H1 (cell line): ENCODE measurements at regions not wholly inside any gene's neighbourhood (a gene's known extent, or its start where the extent isn't known, plus 50 kb on each side); places are given as distances from the start of the nearest gene placed in this dataset.

Experiments used
- CTCF ChIA-PET: fragments of 300-600 bp; sonication (Branson Sonifier 250); formaldehyde crosslinking; loops from one replicate; lab custom pipeline; 2021; ENCODE audit not compliant: partially characterized antibody; lab: Charles Lee
- POLR2A ChIA-PET: fragments of 300-600 bp; sonication (Branson Sonifier 250); formaldehyde crosslinking; loops from one replicate; lab custom pipeline; 2021; ENCODE audit warnings: inconsistent platforms; ENCODE audit not compliant: partially characterized antibody; lab: Charles Lee
- DNase-seq, 2 experiments: peaks; one replicate each; pipeline versions ENCODE4 v3.0.0 to v3.0.0-alpha.2; 2010 to 2022; ENCODE audit warnings: low spot score in 2 of 2, low read depth in 1 of 2, mixed read lengths in 1 of 2
- FAIRE-seq: peaks from 2 replicates; lab custom pipeline; 2011; peaks lifted over from hg19 to GRCh38; lab: Jason Lieb, UNC
- H2AFZ ChIP-seq: 2 replicates; pipeline ENCODE4 v1.8.1; 2012; ENCODE audit warnings: low read length, inconsistent platforms
- H2AK5ac ChIP-seq: 2 replicates; pipeline ENCODE4 v1.6.1; 2013; ENCODE audit warnings: low read depth, low read length
- H2BK120ac ChIP-seq: replicated peaks from 2 replicates; pipeline ENCODE3; 2013; ENCODE audit warnings: low read depth, low read length, inconsistent platforms
- H2BK12ac ChIP-seq: 2 replicates; pipeline ENCODE4 v1.6.1; 2013; ENCODE audit warnings: low read depth, low read length
- H2BK15ac ChIP-seq: 2 replicates; pipeline ENCODE4 v1.6.1; 2013; ENCODE audit warnings: low read length
- H2BK20ac ChIP-seq: 2 replicates; pipeline ENCODE4 v1.6.1; 2013; ENCODE audit warnings: low read length
- H2BK5ac ChIP-seq: 2 replicates; pipeline ENCODE4 v1.6.1; 2013; ENCODE audit warnings: low read depth, low read length
- H3K14ac ChIP-seq: 2 replicates; pipeline ENCODE4 v1.6.1; 2013; ENCODE audit warnings: inconsistent platforms; ENCODE audit not compliant: insufficient read length
- H3K18ac ChIP-seq: 2 replicates; pipeline ENCODE4 v1.6.1; 2013; ENCODE audit warnings: low read length; ENCODE audit errors: extremely low read depth
- H3K23ac ChIP-seq: 2 replicates; pipeline ENCODE4 v1.6.1; 2013; ENCODE audit warnings: inconsistent platforms; ENCODE audit not compliant: insufficient read length
- H3K23me2 ChIP-seq: 2 replicates; pipeline ENCODE4 v1.6.1; 2013; ENCODE audit warnings: low read depth, low read length
- H3K27ac ChIP-seq: 2 replicates; pipeline ENCODE4 v1.6.1; 2011; ENCODE audit warnings: low read depth, low read length, inconsistent platforms
- H3K27me3 ChIP-seq, 4 experiments: replicated peaks in 1 of 4; 1 replicate in 1 of 4; 2 replicates in 3 of 4; pipeline versions ENCODE4 v1.6.1 to v1.8.1; 2011 to 2013; ENCODE audit warnings: low read length in 3 of 4, mild to moderate bottlenecking in 3 of 4, inconsistent platforms in 2 of 4, mixed read lengths in 2 of 4, moderate library complexity in 1 of 4; ENCODE audit not compliant: control insufficient read depth in 3 of 4, insufficient read depth in 3 of 4; ENCODE audit errors: extremely low read depth in 1 of 4
- H3K36me3 ChIP-seq, 4 experiments: 2 replicates each; pipeline versions ENCODE4 v1.6.1 to v1.8.1; 2011 to 2013; ENCODE audit warnings: mild to moderate bottlenecking in 4 of 4, low read length in 3 of 4, moderate library complexity in 2 of 4, control low read depth in 1 of 4, inconsistent platforms in 1 of 4; ENCODE audit not compliant: insufficient read depth in 4 of 4, control insufficient read depth in 2 of 4
- H3K4ac ChIP-seq: replicated peaks from 2 replicates; pipeline ENCODE3; 2013; ENCODE audit warnings: low read length, low read depth, mixed read lengths, inconsistent platforms; ENCODE audit not compliant: insufficient read length
- H3K4me1 ChIP-seq, 4 experiments: replicated peaks in 1 of 4; 1 replicate in 1 of 4; 2 replicates in 3 of 4; pipeline versions ENCODE4 v1.6.1 to v1.8.1; 2011 to 2013; ENCODE audit warnings: low read length in 3 of 4, inconsistent platforms in 2 of 4, mixed read lengths in 1 of 4; ENCODE audit not compliant: insufficient read depth in 4 of 4, control insufficient read depth in 3 of 4
- H3K4me2 ChIP-seq, 2 experiments: 2 replicates each; pipeline versions ENCODE4 v1.6.1 to v1.8.1; 2011 to 2013; ENCODE audit warnings: low read depth in 2 of 2, low read length in 2 of 2, control low read depth in 1 of 2, inconsistent platforms in 1 of 2, mild to moderate bottlenecking in 1 of 2; ENCODE audit not compliant: insufficient read depth in 1 of 2
- H3K4me3 ChIP-seq, 4 experiments: fragments of 200-600, 300-600 bp in 1 of 4; sonication (generic), shearing (Covaris generic), sonication (Bioruptor Twin) in 1 of 4; 2 replicates each; pipeline versions ENCODE4 v1.5.1 to v1.8.1; 2011 to 2016; ENCODE audit warnings: low read length in 4 of 4, low read depth in 3 of 4, control low read depth in 2 of 4, inconsistent platforms in 2 of 4, mild to moderate bottlenecking in 2 of 4, mixed read lengths in 1 of 4, moderate library complexity in 1 of 4; ENCODE audit not compliant: insufficient read depth in 2 of 4; ENCODE audit errors: extremely low read depth in 1 of 4
- H3K56ac ChIP-seq: replicated peaks from 2 replicates; pipeline ENCODE3; 2013; ENCODE audit warnings: low read depth, mild to moderate bottlenecking, mixed read lengths, low read length, inconsistent platforms; ENCODE audit not compliant: insufficient read length
- H3K79me1 ChIP-seq: 2 replicates; pipeline ENCODE4 v1.6.1; 2013; ENCODE audit warnings: low read depth, low read length, control low read depth
- H3K79me2 ChIP-seq, 2 experiments: 2 replicates each; pipeline versions ENCODE4 v1.6.1 to v1.8.1; 2012 to 2013; ENCODE audit warnings: low read length in 2 of 2, mild to moderate bottlenecking in 2 of 2, inconsistent platforms in 1 of 2; ENCODE audit not compliant: insufficient read depth in 2 of 2, control insufficient read depth in 1 of 2
- H3K9ac ChIP-seq, 4 experiments: replicated peaks in 1 of 4; 1 replicate in 1 of 4; 2 replicates in 3 of 4; pipeline versions ENCODE4 v1.6.1 to v1.8.1; 2011 to 2013; ENCODE audit warnings: low read depth in 3 of 4, low read length in 3 of 4, control low read depth in 2 of 4, mild to moderate bottlenecking in 2 of 4, moderate library complexity in 2 of 4, inconsistent platforms in 1 of 4; ENCODE audit errors: extremely low read depth in 1 of 4
- H3K9me3 ChIP-seq, 2 experiments: 2 replicates each; pipeline versions ENCODE4 v1.6.1 to v1.8.1; 2012 to 2013; ENCODE audit warnings: mild to moderate bottlenecking in 2 of 2, moderate library complexity in 2 of 2, control low read depth in 1 of 2, inconsistent platforms in 1 of 2, low read depth in 1 of 2, low read length in 1 of 2, mixed read lengths in 1 of 2; ENCODE audit not compliant: insufficient read depth in 2 of 2
- H4K20me1 ChIP-seq, 2 experiments: replicated peaks in 1 of 2; 2 replicates each; pipeline versions ENCODE3 to v1.8.1; 2011 to 2013; ENCODE audit warnings: inconsistent platforms in 2 of 2, low read length in 2 of 2, mild to moderate bottlenecking in 1 of 2; ENCODE audit not compliant: insufficient read depth in 2 of 2, control insufficient read depth in 1 of 2
- H4K5ac ChIP-seq: 2 replicates; pipeline ENCODE4 v1.6.1; 2013; ENCODE audit warnings: low read length, low read depth, mixed read lengths, inconsistent platforms; ENCODE audit not compliant: insufficient read length
- H4K8ac ChIP-seq: 2 replicates; pipeline ENCODE4 v1.8.0; 2013; ENCODE audit warnings: mild to moderate bottlenecking, moderate library complexity, low read length, inconsistent platforms; ENCODE audit not compliant: insufficient read depth; ENCODE audit errors: extremely low read depth
- H4K91ac ChIP-seq: replicated peaks from 2 replicates; pipeline ENCODE3; 2013; ENCODE audit warnings: low read length, mixed read lengths, inconsistent platforms; ENCODE audit not compliant: insufficient read length
- CHD1 ChIP-seq: IDR thresholded peaks from 2 replicates; pipeline ENCODE4 v1.6.1; 2012; ENCODE audit warnings: low read depth, low read length, improper control_type of control experiment
- CTCF ChIP-seq, 3 experiments: IDR thresholded peaks; 1 replicate in 2 of 3; 2 replicates in 1 of 3; pipeline versions ENCODE4 v1.5.1 to v1.6.1; 2011; ENCODE audit warnings: low read length in 3 of 3, mild to moderate bottlenecking in 3 of 3, inconsistent platforms in 2 of 3, low read depth in 1 of 3, moderate library complexity in 1 of 3; ENCODE audit not compliant: insufficient read depth in 1 of 3; ENCODE audit errors: control extremely low read depth in 1 of 3
- E2F6 ChIP-seq: IDR thresholded peaks from 2 replicates; pipeline ENCODE4 v1.6.1; 2012; ENCODE audit warnings: inconsistent platforms
- EP300 ChIP-seq, 2 experiments: IDR thresholded peaks; 1 replicate in 1 of 2; 2 replicates in 1 of 2; pipeline ENCODE4 v1.6.1; 2011 to 2012; ENCODE audit warnings: low read depth in 2 of 2, low read length in 2 of 2, mild to moderate bottlenecking in 2 of 2, borderline replicate concordance in 1 of 2, inconsistent platforms in 1 of 2, moderate library complexity in 1 of 2
- JUND ChIP-seq: IDR thresholded peaks from 2 replicates; pipeline ENCODE4 v1.6.1; 2011; ENCODE audit warnings: mild to moderate bottlenecking, improper control_type of control experiment, low read length
- MAX ChIP-seq: IDR thresholded peaks from 2 replicates; pipeline ENCODE4 v1.6.1; 2012; ENCODE audit warnings: inconsistent platforms
- POU5F1 ChIP-seq: IDR thresholded peaks from 2 replicates; pipeline ENCODE4 v1.6.1; 2011; ENCODE audit warnings: low read depth, mild to moderate bottlenecking, low read length, moderate library complexity
- SIRT6 ChIP-seq: IDR thresholded peaks from one replicate; pipeline ENCODE4 v1.7.1; 2012; ENCODE audit warnings: low read length, inconsistent platforms
- SP1 ChIP-seq: IDR thresholded peaks from 2 replicates; pipeline ENCODE4 v1.6.1; 2011; ENCODE audit warnings: low read depth, low read length
- SP4 ChIP-seq: IDR thresholded peaks from 2 replicates; pipeline ENCODE4 v1.6.1; 2012; ENCODE audit warnings: low read length, inconsistent platforms
- TCF12 ChIP-seq: IDR thresholded peaks from 2 replicates; pipeline ENCODE4 v1.6.1; 2011; ENCODE audit warnings: low read depth, mild to moderate bottlenecking, low read length
- TEAD4 ChIP-seq: IDR thresholded peaks from 2 replicates; pipeline ENCODE4 v1.6.1; 2012; ENCODE audit warnings: low read depth, low read length, inconsistent platforms, mixed read lengths
- ZNF274 ChIP-seq: IDR thresholded peaks from 2 replicates; pipeline ENCODE4 v1.7.0; 2012; ENCODE audit warnings: low read length, borderline replicate concordance; ENCODE audit errors: extremely low read depth
- WGBS, 2 experiments: shearing (Covaris generic) in 1 of 2; methylation state at CpG; one replicate each; pipeline versions ENCODE4 v1.1.6 to v1.1.7; 2013 to 2015; ENCODE audit warnings: low lambda C conversion rate in 2 of 2, mixed read lengths in 2 of 2, inconsistent platforms in 1 of 2, low coverage in 1 of 2, missing lambda C conversion rate in 1 of 2; ENCODE audit not compliant: insufficient replicate concordance in 2 of 2, insufficient coverage in 1 of 2, insufficient read length in 1 of 2; ENCODE audit errors: extremely low coverage in 1 of 2, missing lambda C conversion rate in 1 of 2; 5-methylcytosine and 5-hydroxymethylcytosine counted together

GRCh38 chr12:90479237-90479636, 475.7 kb downstream of the CCER1 start:
- Histone ChIP-seq H2BK15ac (no peak overlapping the region), H2BK5ac (no peak overlapping the region), H2BK12ac (no peak overlapping the region), H3K4me1 (no peaks in the 10 kb centered on the region), H3K9me3 (no peaks in the 10 kb centered on the region), H3K4me3 (no peak overlapping the region), H3K27me3 (no peaks in the 10 kb centered on the region), H3K18ac (no peak overlapping the region), H4K5ac (no peak overlapping the region), H3K4me2 (no peak overlapping the region), H3K23me2 (no peaks in the 10 kb centered on the region), H4K8ac (no peak overlapping the region), H3K14ac (no peak overlapping the region), H3K56ac (no peak overlapping the region), H2AK5ac (no peak overlapping the region), H2BK120ac (no peak overlapping the region), H3K36me3 (no peaks in the 10 kb centered on the region), H3K27ac (no peak overlapping the region), H4K20me1 (no peaks in the 10 kb centered on the region), H2AFZ (no peak overlapping the region), H3K9ac (no peak overlapping the region), H3K79me1 (no peaks in the 10 kb centered on the region), H3K79me2 (no peaks in the 10 kb centered on the region), H3K23ac (no peak overlapping the region), H3K4ac (no peak overlapping the region), H4K91ac (no peak overlapping the region), H2BK20ac (no peak overlapping the region)
- ChIA-PET CTCF (no interaction called here), POLR2A (no interaction called here)
- WGBS, 2 experiments, result 92% methylated on average over 1 of the region's 1 CpG; no CpG with 5 or more reads in 1 of the 2 experiments
- FAIRE-seq, result no peak
- no peak for DNase-seq
- no peak for TF ChIP-seq POU5F1
- TF ChIP-seq E2F6, result no peak
- no peak for TF ChIP-seq ZNF274
- TF ChIP-seq SP4, result no peak
- no peak for TF ChIP-seq TCF12
- TF ChIP-seq MAX, result no peak
- no peak for TF ChIP-seq CTCF (IDR thresholded peaks at IDR 0.05; ENCODE audit: control extremely low read depth in 1 of 3, insufficient read depth in 1 of 3, low read depth in 1 of 3, low read length in 3 of 3)
- TF ChIP-seq SIRT6, result no peak
- TF ChIP-seq JUND, result no peak
- no peak for TF ChIP-seq SP1
- no peak for TF ChIP-seq EP300 (IDR thresholded peaks at IDR 0.05; ENCODE audit: borderline replicate concordance in 1 of 2, low read depth in 2 of 2, low read length in 2 of 2)
- no peak for TF ChIP-seq CHD1
- TF ChIP-seq TEAD4, result no peak
